ENCODE measurements at regions not wholly inside any gene's neighbourhood (a gene's known extent, or its start where the extent isn't known, plus 50 kb on each side); places are given as distances from the start of the nearest gene placed in this dataset.

DNA sequence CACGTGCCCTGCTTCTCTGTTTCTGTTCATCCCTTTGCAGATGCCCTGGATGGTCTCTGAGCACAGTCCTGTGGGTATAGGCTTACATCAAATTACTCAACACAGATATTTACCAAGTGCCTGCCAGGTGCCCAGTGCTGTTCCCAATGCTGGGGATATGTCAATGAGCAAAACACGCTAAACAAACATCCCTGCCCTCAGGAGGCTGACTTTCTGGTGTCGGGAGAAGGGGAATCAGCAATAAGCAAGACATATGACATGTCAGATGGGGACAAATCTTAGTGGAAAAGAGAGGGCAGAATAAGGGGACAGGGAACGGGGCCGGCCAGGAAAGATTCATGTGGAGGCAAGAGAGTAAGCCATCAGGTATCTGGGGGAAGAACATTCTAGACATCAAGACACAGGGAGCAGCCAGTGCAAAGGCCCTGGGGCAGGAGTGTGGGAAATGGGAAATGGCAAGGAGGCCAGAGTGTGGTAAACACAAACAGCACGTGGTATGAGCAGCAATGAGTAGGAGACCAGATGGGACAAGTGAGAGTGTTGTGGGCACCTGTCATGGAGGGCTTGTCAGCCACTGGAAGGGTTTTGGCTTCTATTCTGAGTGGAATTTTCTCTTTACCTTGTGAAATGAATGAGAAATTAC is 160.2 kb upstream of the KAZN start:
- no peak for DNase-seq (ENCODE audit: low read depth in 6 of 9, low spot score in 9 of 9)
- no peak overlapping the region for H3K4me3 ChIP-seq (ENCODE audit: low read length in 2 of 2)
- 78% methylated on average over 6 of the region's 6 CpGs for WGBS
- no peak overlapping the region for H3K27ac ChIP-seq (ENCODE audit: low read depth in 1 of 2, low read length in 1 of 2)
- no peaks in the 10 kb centered on the region for H3K36me3 ChIP-seq (ENCODE audit: control insufficient read depth in 2 of 2, insufficient read depth in 2 of 2, low read length in 1 of 2)
- peaks cover 0 to 2% of the 10 kb centered on the region in 2 donors for H3K27me3 ChIP-seq (ENCODE audit: control insufficient read depth in 2 of 2, insufficient read depth in 1 of 2, low read length in 1 of 2)
- H3K9me3 ChIP-seq (ENCODE audit: control insufficient read depth in 2 of 2, insufficient read depth in 1 of 2, low read length in 1 of 2), result no peaks in the 10 kb centered on the region
- no peaks in the 10 kb centered on the region for H3K4me1 ChIP-seq (ENCODE audit: control insufficient read depth in 2 of 2, insufficient read depth in 2 of 2, low read length in 2 of 2)

DNA sequence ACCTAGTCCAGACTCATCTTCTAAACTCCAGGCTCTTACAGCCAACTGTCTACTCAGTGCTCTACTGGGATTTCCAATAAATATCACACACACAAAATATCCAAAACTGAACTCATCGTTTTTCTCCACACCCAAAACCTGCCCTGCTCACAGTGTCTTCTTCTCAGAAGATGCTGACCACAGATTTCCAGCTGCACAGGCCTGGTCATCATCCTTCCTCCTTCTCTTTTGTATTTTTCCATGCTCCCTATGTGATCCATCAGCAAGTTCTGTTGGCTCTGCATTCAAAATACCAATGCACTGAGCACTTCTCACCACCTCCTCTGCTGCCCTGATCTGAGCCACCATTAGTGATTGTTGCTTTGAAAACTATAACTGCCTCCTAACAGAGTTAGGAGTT is 159.5 kb upstream of the KAZN start:
- Histone ChIP-seq H3K27ac (ENCODE audit: low read depth in 1 of 2, low read length in 1 of 2) (no peak overlapping the region), H3K9me3 (ENCODE audit: control insufficient read depth in 2 of 2, insufficient read depth in 1 of 2, low read length in 1 of 2) (no peaks in the 10 kb centered on the region), H3K36me3 (ENCODE audit: control insufficient read depth in 2 of 2, insufficient read depth in 2 of 2, low read length in 1 of 2) (no peaks in the 10 kb centered on the region), H3K27me3 (ENCODE audit: control insufficient read depth in 2 of 2, insufficient read depth in 1 of 2, low read length in 1 of 2) (peaks cover 0 to 2% of the 10 kb centered on the region in 2 donors), H3K4me1 (ENCODE audit: control insufficient read depth in 2 of 2, insufficient read depth in 2 of 2, low read length in 2 of 2) (no peaks in the 10 kb centered on the region), H3K4me3 (ENCODE audit: low read length in 2 of 2) (no peak overlapping the region)
- 89% methylated on average over 1 of the region's 1 CpG for WGBS
- DNase-seq (ENCODE audit: low read depth in 6 of 9, low spot score in 9 of 9), result no peak

DNA sequence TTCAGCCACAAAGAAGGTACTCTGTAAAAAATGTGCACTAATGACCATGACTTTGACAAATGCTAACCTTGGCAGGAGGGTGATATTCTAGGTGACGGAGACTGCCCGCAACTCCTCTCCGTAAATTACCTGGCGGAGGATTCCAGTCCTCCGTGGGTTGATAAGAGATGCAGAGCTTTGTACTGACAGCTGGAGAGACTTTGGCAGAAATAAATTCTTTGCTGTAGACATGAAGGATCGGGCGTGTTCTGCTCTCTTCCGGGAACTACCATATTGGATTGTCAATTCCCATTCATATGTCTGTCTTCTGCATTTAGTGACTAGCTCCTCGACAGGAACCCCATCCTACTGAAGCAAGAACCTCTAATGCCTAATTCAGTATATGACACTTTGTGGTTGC is 158.3 kb upstream of the KAZN start:
- Histone ChIP-seq H3K4me3 (ENCODE audit: low read length in 2 of 2) (no peak overlapping the region), H3K4me1 (ENCODE audit: control insufficient read depth in 2 of 2, insufficient read depth in 2 of 2, low read length in 2 of 2) (no peaks in the 10 kb centered on the region), H3K27me3 (ENCODE audit: control insufficient read depth in 2 of 2, insufficient read depth in 1 of 2, low read length in 1 of 2) (peaks cover 0 to 2% of the 10 kb centered on the region in 2 donors), H3K9me3 (ENCODE audit: control insufficient read depth in 2 of 2, insufficient read depth in 1 of 2, low read length in 1 of 2) (no peaks in the 10 kb centered on the region), H3K36me3 (ENCODE audit: control insufficient read depth in 2 of 2, insufficient read depth in 2 of 2, low read length in 1 of 2) (no peaks in the 10 kb centered on the region), H3K27ac (ENCODE audit: low read depth in 1 of 2, low read length in 1 of 2) (no peak overlapping the region)
- DNase-seq (ENCODE audit: low read depth in 6 of 9, low spot score in 9 of 9), result no peak
- WGBS, result 96% methylated on average over 9 of the region's 9 CpGs

DNA sequence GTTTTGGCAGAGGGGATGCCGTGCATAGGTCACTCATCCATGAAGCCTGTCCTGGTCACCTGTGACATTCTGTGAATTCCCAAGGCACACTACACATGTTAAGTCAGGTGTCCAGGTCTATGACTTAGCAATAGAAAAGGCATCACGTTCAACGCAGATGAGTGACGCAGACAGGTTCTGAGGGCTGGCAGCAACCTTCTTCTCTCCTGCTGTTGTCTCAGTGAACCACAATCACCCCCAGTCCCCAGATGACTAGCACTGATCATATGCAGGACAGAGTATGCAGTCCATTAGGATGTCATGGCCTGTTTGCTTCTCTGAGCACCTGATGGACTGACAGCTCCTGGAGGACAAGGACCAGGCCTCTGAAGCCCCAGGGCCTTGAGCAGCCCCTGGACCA is 157.8 kb upstream of the KAZN start:
- Histone ChIP-seq H3K27me3 (ENCODE audit: control insufficient read depth in 2 of 2, insufficient read depth in 1 of 2, low read length in 1 of 2) (peaks cover 0 to 2% of the 10 kb centered on the region in 2 donors), H3K4me3 (ENCODE audit: low read length in 2 of 2) (no peak overlapping the region), H3K36me3 (ENCODE audit: control insufficient read depth in 2 of 2, insufficient read depth in 2 of 2, low read length in 1 of 2) (no peaks in the 10 kb centered on the region), H3K4me1 (ENCODE audit: control insufficient read depth in 2 of 2, insufficient read depth in 2 of 2, low read length in 2 of 2) (no peaks in the 10 kb centered on the region), H3K27ac (ENCODE audit: low read depth in 1 of 2, low read length in 1 of 2) (no peak overlapping the region), H3K9me3 (ENCODE audit: control insufficient read depth in 2 of 2, insufficient read depth in 1 of 2, low read length in 1 of 2) (no peaks in the 10 kb centered on the region)
- 95% methylated on average over 4 of the region's 4 CpGs for WGBS
- no peak for DNase-seq (ENCODE audit: low read depth in 6 of 9, low spot score in 9 of 9)

DNA sequence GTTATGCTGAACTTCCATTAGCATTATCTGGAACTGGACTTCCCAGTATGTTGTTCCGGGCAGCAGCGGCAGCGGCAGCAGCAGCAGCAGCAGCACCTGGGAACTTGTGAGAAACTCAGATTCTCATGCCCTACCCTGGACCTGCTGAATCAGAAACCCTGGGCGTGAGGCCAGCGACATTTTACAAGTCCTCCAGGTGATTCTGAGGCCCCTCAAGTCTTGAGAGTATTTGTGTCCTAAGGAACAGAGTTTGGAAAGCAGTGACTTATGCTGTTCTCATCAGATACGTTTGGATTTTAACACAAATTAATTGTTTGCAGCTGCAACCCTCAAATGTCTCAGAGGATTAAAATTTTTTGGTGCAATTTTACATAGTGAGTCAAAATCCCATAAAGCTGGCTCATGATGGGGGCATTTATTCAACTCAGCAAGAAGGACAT is 157.2 kb upstream of the KAZN start:
- Histone ChIP-seq H3K4me3 (ENCODE audit: low read length in 2 of 2) (no peak overlapping the region), H3K36me3 (ENCODE audit: control insufficient read depth in 2 of 2, insufficient read depth in 2 of 2, low read length in 1 of 2) (no peaks in the 10 kb centered on the region), H3K27ac (ENCODE audit: low read depth in 1 of 2, low read length in 1 of 2) (no peak overlapping the region), H3K27me3 (ENCODE audit: control insufficient read depth in 2 of 2, insufficient read depth in 1 of 2, low read length in 1 of 2) (peaks cover 0 to 2% of the 10 kb centered on the region in 2 donors), H3K4me1 (ENCODE audit: control insufficient read depth in 2 of 2, insufficient read depth in 2 of 2, low read length in 2 of 2) (no peaks in the 10 kb centered on the region), H3K9me3 (ENCODE audit: control insufficient read depth in 2 of 2, insufficient read depth in 1 of 2, low read length in 1 of 2) (no peaks in the 10 kb centered on the region)
- DNase-seq (ENCODE audit: low read depth in 6 of 9, low spot score in 9 of 9), result no peak
- WGBS, result 93% methylated on average over 6 of the region's 6 CpGs

DNA sequence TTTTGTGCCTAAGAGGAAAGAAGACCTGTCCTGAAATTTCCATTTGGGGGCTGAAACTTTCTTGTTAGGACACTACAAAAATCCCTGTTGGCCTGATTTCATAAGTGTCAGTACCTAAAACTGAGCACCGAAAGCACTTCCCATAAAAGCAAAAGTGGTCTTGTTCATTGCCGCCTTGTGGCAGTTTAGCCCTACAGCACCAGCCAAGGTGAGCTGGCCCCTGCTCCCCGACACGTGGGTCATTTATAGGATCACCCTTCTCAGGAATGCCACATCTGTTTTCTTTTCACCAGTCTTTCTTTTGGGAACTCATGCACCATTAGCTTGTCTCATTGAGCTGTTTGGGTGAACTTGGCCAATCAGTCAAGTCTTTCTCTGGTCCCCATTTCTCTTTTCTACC is 155.8 kb upstream of the KAZN start:
- no peak overlapping the region for H3K4me3 ChIP-seq (ENCODE audit: low read length in 2 of 2)
- no peak overlapping the region for H3K27ac ChIP-seq (ENCODE audit: low read depth in 1 of 2, low read length in 1 of 2)
- no peak for DNase-seq (ENCODE audit: low read depth in 6 of 9, low spot score in 9 of 9)
- WGBS, result 82% methylated on average over 4 of the region's 4 CpGs
- H3K4me1 ChIP-seq (ENCODE audit: control insufficient read depth in 2 of 2, insufficient read depth in 2 of 2, low read length in 2 of 2), result no peaks in the 10 kb centered on the region
- H3K27me3 ChIP-seq (ENCODE audit: control insufficient read depth in 2 of 2, insufficient read depth in 1 of 2, low read length in 1 of 2), result peaks cover 0 to 2% of the 10 kb centered on the region in 2 donors
- no peaks in the 10 kb centered on the region for H3K36me3 ChIP-seq (ENCODE audit: control insufficient read depth in 2 of 2, insufficient read depth in 2 of 2, low read length in 1 of 2)
- H3K9me3 ChIP-seq (ENCODE audit: control insufficient read depth in 2 of 2, insufficient read depth in 1 of 2, low read length in 1 of 2), result no peaks in the 10 kb centered on the region

DNA sequence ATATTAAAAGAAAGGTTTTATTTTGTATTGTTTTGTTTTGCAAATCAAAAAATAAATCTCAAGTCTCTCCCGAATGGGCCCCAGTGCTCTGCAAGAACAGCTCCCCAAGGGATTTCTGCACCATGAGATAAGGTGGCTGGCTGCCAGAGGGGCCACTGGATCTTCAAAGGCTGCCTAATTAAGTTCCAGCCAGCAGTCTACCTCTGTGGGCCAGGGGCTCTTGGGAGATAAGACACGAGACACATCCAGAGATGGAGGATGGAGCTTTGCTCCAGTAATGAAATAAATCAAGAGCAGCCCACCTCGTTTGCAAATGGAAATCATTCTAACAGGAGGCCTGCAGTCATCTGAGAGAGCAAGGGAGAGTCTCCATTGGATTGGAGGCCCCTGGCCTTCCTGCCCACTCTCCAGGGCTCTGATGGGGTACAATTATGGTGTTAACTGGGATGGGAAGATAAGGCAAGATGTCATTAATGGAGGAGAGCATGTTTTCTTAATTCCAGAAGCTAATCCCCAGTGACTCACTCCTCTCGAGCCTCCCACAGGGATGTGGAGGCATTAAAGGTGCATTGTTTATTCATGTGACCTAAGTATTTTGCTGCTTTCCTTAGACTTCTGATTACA is 155.2 kb upstream of the KAZN start:
- H3K27ac ChIP-seq (ENCODE audit: low read depth in 1 of 2, low read length in 1 of 2), result no peak overlapping the region
- H3K9me3 ChIP-seq (ENCODE audit: control insufficient read depth in 2 of 2, insufficient read depth in 1 of 2, low read length in 1 of 2), result no peaks in the 10 kb centered on the region
- H3K36me3 ChIP-seq (ENCODE audit: control insufficient read depth in 2 of 2, insufficient read depth in 2 of 2, low read length in 1 of 2), result no peaks in the 10 kb centered on the region
- H3K4me1 ChIP-seq (ENCODE audit: control insufficient read depth in 2 of 2, insufficient read depth in 2 of 2, low read length in 2 of 2), result no peaks in the 10 kb centered on the region
- 54% methylated on average over 4 of the region's 4 CpGs for WGBS
- DNase-seq (ENCODE audit: low read depth in 6 of 9, low spot score in 9 of 9), result no peak
- peaks cover 0 to 2% of the 10 kb centered on the region in 2 donors for H3K27me3 ChIP-seq (ENCODE audit: control insufficient read depth in 2 of 2, insufficient read depth in 1 of 2, low read length in 1 of 2)
- no peak overlapping the region for H3K4me3 ChIP-seq (ENCODE audit: low read length in 2 of 2)

DNA sequence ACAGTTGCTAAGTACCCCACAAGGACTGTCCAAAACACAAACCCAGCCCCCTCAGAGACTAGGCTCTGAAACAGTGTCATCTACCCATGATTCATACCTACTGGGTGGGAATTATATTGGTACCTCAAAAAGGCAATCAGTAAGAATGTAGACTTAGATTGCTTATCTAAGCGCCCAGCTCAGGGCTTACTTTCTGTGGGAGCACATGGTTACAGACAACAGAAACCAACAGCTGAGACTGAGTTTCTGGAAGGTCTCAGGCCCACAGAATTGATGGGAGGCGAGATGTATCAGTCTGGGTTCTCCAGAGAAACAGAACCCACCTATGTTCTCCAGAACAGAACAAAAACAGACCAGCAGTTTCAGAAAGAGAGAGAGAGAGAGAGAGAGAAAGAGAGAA is 147.3 kb upstream of the KAZN start:
- H3K27ac ChIP-seq (ENCODE audit: low read depth in 1 of 2, low read length in 1 of 2), result no peak overlapping the region
- H3K4me3 ChIP-seq (ENCODE audit: low read length in 2 of 2), result no peak overlapping the region
- H3K36me3 ChIP-seq (ENCODE audit: control insufficient read depth in 2 of 2, insufficient read depth in 2 of 2, low read length in 1 of 2), result no peaks in the 10 kb centered on the region
- no peaks in the 10 kb centered on the region for H3K4me1 ChIP-seq (ENCODE audit: control insufficient read depth in 2 of 2, insufficient read depth in 2 of 2, low read length in 2 of 2)
- no peaks in the 10 kb centered on the region for H3K27me3 ChIP-seq (ENCODE audit: control insufficient read depth in 2 of 2, insufficient read depth in 1 of 2, low read length in 1 of 2)
- no peaks in the 10 kb centered on the region for H3K9me3 ChIP-seq (ENCODE audit: control insufficient read depth in 2 of 2, insufficient read depth in 1 of 2, low read length in 1 of 2)
- 89% methylated on average over 2 of the region's 2 CpGs for WGBS
- no peak for DNase-seq (ENCODE audit: low read depth in 6 of 9, low spot score in 9 of 9)

DNA sequence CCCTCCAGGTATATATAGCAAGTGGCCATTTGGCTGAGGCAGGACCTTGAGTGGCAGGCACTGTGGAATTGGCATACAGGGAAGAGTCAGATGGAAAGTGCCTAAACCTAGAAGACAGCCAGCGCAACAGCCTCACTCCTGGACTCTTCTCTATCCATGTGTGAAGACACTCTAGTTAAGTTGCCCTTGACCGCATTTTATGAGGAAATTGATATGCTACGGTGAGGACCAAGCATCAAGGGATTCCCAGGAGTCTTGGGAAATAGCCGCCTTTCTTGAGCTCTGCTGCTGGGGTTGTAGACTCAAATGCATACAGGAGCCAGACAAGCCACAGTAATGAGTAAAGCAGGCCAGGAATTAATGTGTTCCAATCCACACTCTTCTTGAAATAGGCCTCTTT is 145.9 kb upstream of the KAZN start:
- WGBS, result 96% methylated on average over 4 of the region's 4 CpGs
- DNase-seq (ENCODE audit: low read depth in 6 of 9, low spot score in 9 of 9), result no peak
- H3K27me3 ChIP-seq (ENCODE audit: control insufficient read depth in 2 of 2, insufficient read depth in 1 of 2, low read length in 1 of 2), result no peaks in the 10 kb centered on the region
- H3K4me1 ChIP-seq (ENCODE audit: control insufficient read depth in 2 of 2, insufficient read depth in 2 of 2, low read length in 2 of 2), result no peaks in the 10 kb centered on the region
- H3K4me3 ChIP-seq (ENCODE audit: low read length in 2 of 2), result no peak overlapping the region
- no peaks in the 10 kb centered on the region for H3K36me3 ChIP-seq (ENCODE audit: control insufficient read depth in 2 of 2, insufficient read depth in 2 of 2, low read length in 1 of 2)
- no peaks in the 10 kb centered on the region for H3K9me3 ChIP-seq (ENCODE audit: control insufficient read depth in 2 of 2, insufficient read depth in 1 of 2, low read length in 1 of 2)
- no peak overlapping the region for H3K27ac ChIP-seq (ENCODE audit: low read depth in 1 of 2, low read length in 1 of 2)
